ENCODE measurements at regions not wholly inside any gene's neighbourhood (a gene's known extent, or its start where the extent isn't known, plus 50 kb on each side); places are given as distances from the start of the nearest gene placed in this dataset.
A peak's percentile ranks its signal among the peaks of the same experiment; 100 is the strongest.

DNA sequence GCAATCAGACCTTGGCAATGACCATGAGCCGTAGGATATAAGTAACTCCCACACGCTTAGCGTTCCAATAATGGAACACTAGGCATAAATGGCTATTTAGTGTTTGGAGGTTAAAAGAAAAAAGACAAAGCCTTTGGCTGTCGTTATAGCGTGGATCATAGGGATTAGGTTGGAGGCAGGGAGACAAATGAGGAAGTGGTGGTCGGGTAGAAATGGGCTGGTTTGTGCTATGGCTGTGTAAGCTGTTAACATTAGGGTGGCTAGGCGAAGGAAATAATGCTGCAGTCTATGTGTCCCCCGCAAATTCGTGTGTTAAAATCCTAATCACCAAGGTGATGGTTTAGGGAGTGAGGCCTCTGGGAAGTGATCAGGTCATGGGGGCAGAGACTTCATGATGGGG lies 120.4 kb upstream of the IRX6 start:
- Histone ChIP-seq H3K9ac (ENCODE audit: extremely low read depth, low read length, poor library complexity, severe bottlenecking) (no peak overlapping the region), H3K27me3 (ENCODE audit: control insufficient read depth, insufficient read depth, low read length, poor library complexity, severe bottlenecking) (no peaks in the 10 kb centered on the region), H3K9me3 (ENCODE audit: control insufficient read depth, low read length) (peaks cover 21% of the 10 kb centered on the region), H3K4me1 (ENCODE audit: control insufficient read depth, insufficient read depth, low read length) (peaks cover 6% of the 10 kb centered on the region), H3K36me3 (ENCODE audit: control insufficient read depth, insufficient read depth, low read length) (no peaks in the 10 kb centered on the region), H3K4me3 (ENCODE audit: low read length) (no peak overlapping the region), H3K27ac (ENCODE audit: low read depth, low read length) (no peak overlapping the region)
- H3K4me1 Mint-ChIP-seq: peaks cover 24% of the 10 kb centered on the region
- WGBS, 2 experiments (ENCODE audit: insufficient coverage in 1 of 2, insufficient read length in 1 of 2): 94 to 98% methylated on average over 6 to 9 of the region's 9 CpGs
- peaks cover 10% of the 10 kb centered on the region for H3K36me3 Mint-ChIP-seq (ENCODE audit: low read depth)
- H3K4me3 Mint-ChIP-seq: no peak overlapping the region
- TF ChIP-seq CTCF (conservative IDR thresholded peaks at IDR 0.05): no peak
- H3K9me3 Mint-ChIP-seq: peaks cover 18% of the 10 kb centered on the region
- H3K27me3 Mint-ChIP-seq (ENCODE audit: insufficient read depth): no peaks in the 10 kb centered on the region
- no peak overlapping the region for H3K27ac Mint-ChIP-seq
- no peak for DNase-seq

- Mint-ChIP-seq H3K27me3 (ENCODE audit: insufficient read depth) (no peaks in the 10 kb centered on the region), H3K9me3 (peaks cover 13% of the 10 kb centered on the region), H3K4me1 (peaks cover 24% of the 10 kb centered on the region), H3K36me3 (ENCODE audit: low read depth) (peaks cover 5% of the 10 kb centered on the region), H3K4me3 (no peak overlapping the region), H3K27ac (no peak overlapping the region)
- no peak for TF ChIP-seq CTCF (conservative IDR thresholded peaks at IDR 0.05)
- Histone ChIP-seq H3K4me1 (ENCODE audit: control insufficient read depth, insufficient read depth, low read length) (peaks cover 6% of the 10 kb centered on the region), H3K27me3 (ENCODE audit: control insufficient read depth, insufficient read depth, low read length, poor library complexity, severe bottlenecking) (no peaks in the 10 kb centered on the region), H3K4me3 (ENCODE audit: low read length) (no peak overlapping the region), H3K27ac (ENCODE audit: low read depth, low read length) (no peak overlapping the region), H3K9ac (ENCODE audit: extremely low read depth, low read length, poor library complexity, severe bottlenecking) (no peak overlapping the region), H3K36me3 (ENCODE audit: control insufficient read depth, insufficient read depth, low read length) (no peaks in the 10 kb centered on the region), H3K9me3 (ENCODE audit: control insufficient read depth, low read length) (peaks cover 16% of the 10 kb centered on the region)
- no peak for DNase-seq
- WGBS, 2 experiments (ENCODE audit: insufficient coverage in 1 of 2, insufficient read length in 1 of 2): 80 to 100% methylated on average over 1 of the region's 1 CpG
Measured at GRCh38 chr16:55204069-55204468, 119.9 kb upstream of the IRX6 start.

DNA sequence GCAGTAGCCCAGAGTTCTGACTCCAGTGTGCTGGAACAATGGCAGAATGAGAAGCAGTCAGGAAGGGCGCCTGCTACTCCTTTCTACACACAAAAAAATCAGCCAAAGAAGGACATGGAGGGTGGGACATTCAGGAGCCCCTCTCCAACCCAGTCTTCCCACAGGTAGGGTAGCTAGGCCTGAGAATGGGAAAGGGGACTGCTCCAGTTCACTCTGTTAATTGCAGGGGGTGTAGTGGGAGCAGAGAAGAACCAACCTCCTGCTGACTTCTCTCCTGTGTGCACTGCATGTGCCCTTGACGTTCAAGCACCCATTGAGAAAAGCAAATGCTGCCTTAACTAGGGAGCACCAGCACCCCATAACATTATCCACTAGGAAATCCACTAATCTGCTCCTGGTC lies 119.1 kb upstream of the IRX6 start:
- H3K9ac ChIP-seq (ENCODE audit: extremely low read depth, low read length, poor library complexity, severe bottlenecking): no peak overlapping the region
- DNase-seq: no peak
- H3K4me3 ChIP-seq (ENCODE audit: low read length): no peak overlapping the region
- Mint-ChIP-seq H3K9me3 (peaks cover 5% of the 10 kb centered on the region), H3K36me3 (ENCODE audit: low read depth) (peaks cover 2% of the 10 kb centered on the region), H3K4me3 (no peak overlapping the region), H3K27me3 (ENCODE audit: insufficient read depth) (no peaks in the 10 kb centered on the region), H3K27ac (peak overlapping the region; percentile 75), H3K4me1 (peaks cover 26% of the 10 kb centered on the region)
- no peak for TF ChIP-seq CTCF (conservative IDR thresholded peaks at IDR 0.05)
- no peaks in the 10 kb centered on the region for H3K36me3 ChIP-seq (ENCODE audit: control insufficient read depth, insufficient read depth, low read length)
- H3K27me3 ChIP-seq (ENCODE audit: control insufficient read depth, insufficient read depth, low read length, poor library complexity, severe bottlenecking): no peaks in the 10 kb centered on the region
- no peak overlapping the region for H3K27ac ChIP-seq (ENCODE audit: low read depth, low read length)
- WGBS, 2 experiments (ENCODE audit: insufficient coverage in 1 of 2, insufficient read length in 1 of 2): 56% methylated on average over 2 of the region's 2 CpGs; no CpG with 5 or more reads in 1 of the 2 experiments
- H3K9me3 ChIP-seq (ENCODE audit: control insufficient read depth, low read length): peaks cover 7% of the 10 kb centered on the region
- H3K4me1 ChIP-seq (ENCODE audit: control insufficient read depth, insufficient read depth, low read length): peaks cover 6% of the 10 kb centered on the region
